BE2C (cell line): ENCODE measurements at regions not wholly inside any gene's neighbourhood (a gene's known extent, or its start where the extent isn't known, plus 50 kb on each side); places are given as distances from the start of the nearest gene placed in this dataset.

Experiments
- DNase-seq: peaks from one replicate; pipeline ENCODE4 v3.0.0-alpha.2; 2020
- H3K27me3 ChIP-seq: fragments of 250-450 bp; sonication (Bioruptor Pico); 2 replicates; pipeline ENCODE4 v1.5.1; 2020; ENCODE audit warnings: mild to moderate bottlenecking
- H3K36me3 ChIP-seq: fragments of 250-450 bp; sonication (Bioruptor Pico); 2 replicates; pipeline ENCODE4 v1.5.1; 2020; ENCODE audit warnings: mild to moderate bottlenecking
- H3K4me1 ChIP-seq: fragments of 250-450 bp; sonication (Bioruptor Pico); 2 replicates; pipeline ENCODE4 v1.5.1; 2020
- H3K4me3 ChIP-seq: 2 replicates; pipeline ENCODE4 v1.5.1; 2011; ENCODE audit warnings: low read depth, low read length
- H3K9me3 ChIP-seq: fragments of 250-450 bp; sonication (Bioruptor Pico); 2 replicates; pipeline ENCODE4 v1.5.1; 2020
- TF ChIP-seq, protein P1 (sequence below): IDR thresholded peaks from 2 replicates; pipeline ENCODE4 v1.5.1; 2012; ENCODE audit warnings: mild to moderate bottlenecking, low read depth, low read length

DNA sequence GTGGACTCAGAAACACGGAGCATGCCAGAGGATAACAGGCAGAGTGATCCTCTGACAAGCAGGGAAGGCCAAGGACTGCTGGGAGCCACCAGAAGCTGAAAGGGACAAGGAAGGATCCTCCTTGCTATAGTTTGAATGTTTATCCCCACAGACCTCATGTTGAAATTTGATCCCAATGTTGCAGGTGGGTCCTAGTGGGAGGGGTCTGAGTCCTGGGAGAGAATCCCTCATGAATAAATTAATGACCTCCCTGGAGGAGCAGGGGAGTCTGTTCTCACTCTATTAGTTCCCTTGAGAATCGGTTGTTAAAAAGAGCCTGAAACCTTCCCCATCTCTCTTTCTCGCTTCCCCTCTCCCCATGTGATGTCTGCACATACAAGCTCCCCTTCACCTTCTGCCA is 124.4 kb downstream of the FBXO15 start:
- Histone ChIP-seq H3K36me3 (no peaks in the 10 kb centered on the region), H3K9me3 (no peaks in the 10 kb centered on the region), H3K4me1 (no peaks in the 10 kb centered on the region), H3K4me3 (no peak overlapping the region), H3K27me3 (no peaks in the 10 kb centered on the region)
- DNase-seq = no peak
- TF ChIP-seq, protein P1, sequence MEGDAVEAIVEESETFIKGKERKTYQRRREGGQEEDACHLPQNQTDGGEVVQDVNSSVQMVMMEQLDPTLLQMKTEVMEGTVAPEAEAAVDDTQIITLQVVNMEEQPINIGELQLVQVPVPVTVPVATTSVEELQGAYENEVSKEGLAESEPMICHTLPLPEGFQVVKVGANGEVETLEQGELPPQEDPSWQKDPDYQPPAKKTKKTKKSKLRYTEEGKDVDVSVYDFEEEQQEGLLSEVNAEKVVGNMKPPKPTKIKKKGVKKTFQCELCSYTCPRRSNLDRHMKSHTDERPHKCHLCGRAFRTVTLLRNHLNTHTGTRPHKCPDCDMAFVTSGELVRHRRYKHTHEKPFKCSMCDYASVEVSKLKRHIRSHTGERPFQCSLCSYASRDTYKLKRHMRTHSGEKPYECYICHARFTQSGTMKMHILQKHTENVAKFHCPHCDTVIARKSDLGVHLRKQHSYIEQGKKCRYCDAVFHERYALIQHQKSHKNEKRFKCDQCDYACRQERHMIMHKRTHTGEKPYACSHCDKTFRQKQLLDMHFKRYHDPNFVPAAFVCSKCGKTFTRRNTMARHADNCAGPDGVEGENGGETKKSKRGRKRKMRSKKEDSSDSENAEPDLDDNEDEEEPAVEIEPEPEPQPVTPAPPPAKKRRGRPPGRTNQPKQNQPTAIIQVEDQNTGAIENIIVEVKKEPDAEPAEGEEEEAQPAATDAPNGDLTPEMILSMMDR = no peak

DNA sequence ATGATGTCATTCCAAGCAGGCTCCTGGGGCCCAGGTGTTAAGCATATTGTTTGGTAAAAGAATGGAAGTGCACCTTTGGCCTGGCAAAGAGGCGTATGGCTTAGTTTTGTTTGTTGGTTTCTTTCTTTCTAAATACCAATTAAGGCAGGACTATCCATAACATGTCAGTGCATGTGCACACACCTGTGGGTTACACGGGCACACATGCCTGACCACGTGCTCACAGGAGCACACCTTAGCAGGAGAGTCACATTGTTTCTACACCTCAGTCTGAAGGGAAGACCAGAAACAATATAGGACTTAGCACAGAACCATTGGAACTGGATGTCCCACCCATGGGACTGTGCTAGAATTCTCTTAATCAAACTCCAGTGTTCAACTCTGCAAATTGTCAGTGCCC is 127.8 kb downstream of the FBXO15 start:
- Histone ChIP-seq H3K27me3 (no peaks in the 10 kb centered on the region), H3K36me3 (no peaks in the 10 kb centered on the region), H3K4me3 (no peak overlapping the region), H3K9me3 (no peaks in the 10 kb centered on the region), H3K4me1 (no peaks in the 10 kb centered on the region)
- TF ChIP-seq, protein P1 = no peak
- no peak for DNase-seq

- Histone ChIP-seq H3K4me1 (no peaks in the 10 kb centered on the region), H3K36me3 (no peaks in the 10 kb centered on the region), H3K9me3 (no peaks in the 10 kb centered on the region), H3K27me3 (no peaks in the 10 kb centered on the region), H3K4me3 (no peak overlapping the region)
- no peak for DNase-seq
- TF ChIP-seq, protein P1 = no peak
These were observed 133.7 kb downstream of the FBXO15 start for GRCh38 chr18:74013955-74014354.

- Histone ChIP-seq H3K36me3 (no peaks in the 10 kb centered on the region), H3K4me1 (no peaks in the 10 kb centered on the region), H3K9me3 (no peaks in the 10 kb centered on the region), H3K4me3 (no peak overlapping the region), H3K27me3 (no peaks in the 10 kb centered on the region)
- TF ChIP-seq, protein P1 = no peak
- no peak for DNase-seq
These were observed 134.5 kb downstream of the FBXO15 start for GRCh38 chr18:74012954-74013630.

DNA sequence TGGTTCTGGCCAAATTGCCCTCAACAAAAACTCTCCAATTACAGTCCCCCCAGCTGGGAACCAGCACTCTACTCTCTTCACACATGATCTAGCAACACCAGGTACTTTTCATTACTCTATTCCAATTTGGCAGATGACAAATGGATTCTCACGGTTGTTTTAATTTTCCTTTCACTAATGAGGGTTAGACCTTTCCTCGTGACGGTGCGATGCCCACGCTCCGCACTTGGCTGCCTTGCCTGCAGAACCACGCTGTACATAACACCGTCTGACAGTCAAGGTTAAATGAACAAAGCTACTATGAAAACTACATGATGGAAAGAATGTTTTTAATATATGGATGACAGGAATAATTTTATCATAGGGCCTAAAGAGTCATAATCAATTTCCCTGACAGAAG is 141.5 kb downstream of the FBXO15 start:
- no peaks in the 10 kb centered on the region for H3K4me1 ChIP-seq
- no peak overlapping the region for H3K4me3 ChIP-seq
- H3K36me3 ChIP-seq = no peaks in the 10 kb centered on the region
- TF ChIP-seq, protein P1 = no peak
- DNase-seq = no peak
- H3K27me3 ChIP-seq = no peaks in the 10 kb centered on the region
- no peaks in the 10 kb centered on the region for H3K9me3 ChIP-seq

DNA sequence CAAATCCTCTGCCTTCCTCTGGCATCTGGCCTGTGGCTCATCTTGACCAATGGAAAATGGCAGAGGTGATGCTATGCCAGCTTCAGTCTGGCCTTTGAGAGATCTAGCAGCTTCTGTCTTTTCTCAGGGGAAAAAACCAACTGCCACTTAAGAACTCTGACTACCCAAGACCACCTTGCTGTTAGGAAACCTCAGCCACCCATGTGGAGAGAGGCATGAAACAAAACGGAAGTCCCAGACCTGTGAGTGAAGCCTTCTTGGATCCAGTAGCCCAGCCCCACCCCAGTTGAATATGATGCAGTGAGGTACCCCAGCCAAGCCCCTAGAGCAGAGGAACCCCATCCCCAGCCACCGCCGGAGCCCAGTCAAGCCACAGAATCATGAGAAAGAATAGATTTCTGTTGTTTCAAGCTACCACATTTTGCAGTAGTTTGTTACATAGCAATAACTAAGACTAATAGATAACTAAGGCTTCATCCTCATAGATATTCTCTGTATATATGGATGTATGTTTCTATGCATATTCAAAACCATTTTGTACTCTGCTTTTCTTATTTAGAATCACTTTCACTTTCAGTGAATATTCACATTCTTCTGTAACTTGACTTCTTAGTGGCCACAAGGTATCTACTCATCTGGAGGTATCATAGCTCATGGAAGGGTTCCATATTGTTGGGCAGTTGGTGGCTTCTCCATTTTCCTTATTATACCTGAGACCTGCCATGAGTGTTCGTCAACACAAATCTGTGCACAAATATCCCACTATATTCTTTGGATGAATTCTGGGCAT is 142.1 kb downstream of the FBXO15 start:
- no peaks in the 10 kb centered on the region for H3K4me1 ChIP-seq
- no peak overlapping the region for H3K4me3 ChIP-seq
- TF ChIP-seq, protein P1 = no peak
- H3K9me3 ChIP-seq = no peaks in the 10 kb centered on the region
- H3K36me3 ChIP-seq = no peaks in the 10 kb centered on the region
- DNase-seq = no peak
- no peaks in the 10 kb centered on the region for H3K27me3 ChIP-seq
